HepG2 (cell line): ENCODE measurements at regions not wholly inside any gene's neighbourhood (a gene's known extent, or its start where the extent isn't known, plus 50 kb on each side); places are given as distances from the start of the nearest gene placed in this dataset.

Experiments
- ATAC-seq: fragments of 200-7000 bp; cut with Tn5 transposase; 3 replicates; pipeline ENCODE4 v1.9.1; 2020; ENCODE audit warnings: mild to moderate bottlenecking, moderate library complexity
- BruUV-seq: library from RNA; stranded (reverse); fragments of 400-500 nt; replicated peaks from 2 replicates; lab custom pipeline; 2021; lab: Mats Ljungman, UMichigan
- CTCF ChIA-PET: fragments of 300-600 bp; formaldehyde crosslinking; extraction: SDS; loops from one replicate; lab custom pipeline; 2021; ENCODE audit warnings: low total read pairs, inconsistent platforms, low intra/inter-chr PET ratio; lab: Yijun Ruan, JAX
- POLR2A ChIA-PET: fragments of 350-600 bp; sonication (Branson Sonifier 250); formaldehyde crosslinking; loops from one replicate; lab custom pipeline; 2020; ENCODE audit warnings: antibody characterized with exemption, inconsistent platforms; lab: Yijun Ruan, JAX
- DNase-seq: peaks from one replicate; pipeline ENCODE4 v3.0.0-alpha.2; 2015; ENCODE audit warnings: low spot score
- FAIRE-seq: peaks from 3 replicates; lab custom pipeline; 2011; peaks lifted over from hg19 to GRCh38; lab: Jason Lieb, UNC
- H2AFZ ChIP-seq: one replicate; pipeline ENCODE4 v1.6.1; 2011; ENCODE audit warnings: low read length, inconsistent platforms
- H3K27ac ChIP-seq: fragments of 300-600 bp; 3 replicates; pipeline ENCODE4 v1.8.0; 2011; ENCODE audit warnings: mixed run types, mild to moderate bottlenecking, mixed read lengths, low read length, inconsistent platforms; ENCODE audit not compliant: insufficient read depth; ENCODE audit errors: extremely low read length
- H3K27me3 ChIP-seq, 2 experiments: fragments of 200-600 bp in 1 of 2; 2 replicates in 1 of 2; 3 replicates in 1 of 2; pipeline versions ENCODE4 v1.6.0 to v1.8.0; 2011; ENCODE audit warnings: low read length in 2 of 2, mild to moderate bottlenecking in 2 of 2, moderate library complexity in 2 of 2, inconsistent platforms in 1 of 2; ENCODE audit not compliant: insufficient read depth in 2 of 2, control insufficient read depth in 1 of 2
- H3K36me3 ChIP-seq, 2 experiments: fragments of 200-600 bp in 1 of 2; replicated peaks in 1 of 2; 2 replicates in 1 of 2; 3 replicates in 1 of 2; pipeline versions ENCODE4 v1.5.1 to v1.8.0; 2011; ENCODE audit warnings: low read length in 2 of 2, inconsistent platforms in 1 of 2; ENCODE audit not compliant: insufficient read depth in 2 of 2, control insufficient read depth in 1 of 2
- H3K4me1 ChIP-seq: 2 replicates; pipeline ENCODE4 v1.5.1; 2012; ENCODE audit warnings: low read length, inconsistent platforms; ENCODE audit not compliant: insufficient read depth
- H3K4me2 ChIP-seq: 2 replicates; pipeline ENCODE4 v1.6.0; 2011; ENCODE audit warnings: low read depth, low read length, inconsistent platforms
- H3K4me3 ChIP-seq, 3 experiments: fragments of 200-600 bp in 1 of 3; sonication (generic), shearing (Covaris generic) in 1 of 3; replicated peaks in 1 of 3; 2 replicates each; pipeline ENCODE4 v1.5.1; 2011 to 2016; ENCODE audit warnings: low read length in 3 of 3, inconsistent platforms in 2 of 3, low read depth in 2 of 3, mild to moderate bottlenecking in 2 of 3, control low read depth in 1 of 3, mixed read lengths in 1 of 3; ENCODE audit not compliant: insufficient read depth in 1 of 3
- H3K79me2 ChIP-seq: one replicate; pipeline ENCODE4 v1.6.1; 2011; ENCODE audit warnings: low read length, inconsistent platforms; ENCODE audit not compliant: insufficient read depth
- H3K9ac ChIP-seq: 2 replicates; pipeline ENCODE4 v1.6.0; 2011; ENCODE audit warnings: mild to moderate bottlenecking, low read depth, low read length, inconsistent platforms; ENCODE audit not compliant: insufficient read depth
- H3K9me3 ChIP-seq: 2 replicates; pipeline ENCODE4 v1.5.1; 2012; ENCODE audit warnings: mild to moderate bottlenecking, low read length
- H4K20me1 ChIP-seq: 2 replicates; pipeline ENCODE4 v1.6.0; 2011; ENCODE audit warnings: inconsistent platforms, mild to moderate bottlenecking, low read length, moderate library complexity; ENCODE audit not compliant: insufficient read depth
- CHD2 ChIP-seq: IDR thresholded peaks from 2 replicates; pipeline ENCODE4 v1.6.1; 2011; ENCODE audit warnings: low read depth, low read length, improper control_type of control experiment
- FOXM1 ChIP-seq: sonication (generic); formaldehyde crosslinking; IDR thresholded peaks from 2 replicates; pipeline ENCODE4 v1.5.0; 2020; ENCODE audit warnings: missing genetic modification reagents
- HBP1 ChIP-seq: IDR thresholded peaks from 2 replicates; pipeline ENCODE4 v1.6.1; 2016; ENCODE audit warnings: low read depth, control low read depth
- IKZF4 ChIP-seq: sonication (generic); formaldehyde crosslinking; IDR thresholded peaks from 2 replicates; pipeline ENCODE4 v1.5.1; 2020; ENCODE audit warnings: borderline replicate concordance, mild to moderate bottlenecking, low read depth, missing genetic modification reagents; ENCODE audit errors: not compliant biosample characterization
- MATR3 ChIP-seq: sonication (generic); formaldehyde crosslinking; IDR thresholded peaks from 2 replicates; pipeline ENCODE4 v1.4.0; 2020; ENCODE audit warnings: missing genetic modification reagents
- PBX2 ChIP-seq: IDR thresholded peaks from 2 replicates; pipeline ENCODE4 v1.6.1; 2016; ENCODE audit warnings: control low read depth
- PLRG1 ChIP-seq: fragments of 450-650 bp; conservative IDR thresholded peaks from 2 replicates; pipeline ENCODE4 v1.6.1; 2016
- ZBTB39 ChIP-seq: sonication (generic); formaldehyde crosslinking; IDR thresholded peaks from 2 replicates; pipeline ENCODE4 v1.5.0; 2020; ENCODE audit warnings: missing genetic modification reagents
- ZFYVE20 ChIP-seq: sonication (generic); formaldehyde crosslinking; IDR thresholded peaks from 2 replicates; pipeline ENCODE4 v1.8.0; 2023; ENCODE audit warnings: low read depth, mild to moderate bottlenecking, moderate library complexity, missing genetic modification reagents, borderline replicate concordance
- ZNF205 ChIP-seq: IDR thresholded peaks from 2 replicates; pipeline ENCODE4 v1.6.1; 2018; ENCODE audit warnings: missing biosample characterization, missing genetic modification reagents
- ZNF230 ChIP-seq: sonication (generic); formaldehyde crosslinking; IDR thresholded peaks from 2 replicates; pipeline ENCODE4 v1.4.0; 2020; ENCODE audit warnings: mild to moderate bottlenecking, missing genetic modification reagents
- ZNF383 ChIP-seq: sonication (generic); formaldehyde crosslinking; IDR thresholded peaks from 2 replicates; pipeline ENCODE4 v1.4.0; 2020; ENCODE audit warnings: missing genetic modification reagents, mild to moderate bottlenecking, borderline replicate concordance
- ZNF550 ChIP-seq: sonication (generic); formaldehyde crosslinking; IDR thresholded peaks from 2 replicates; pipeline ENCODE4 v1.4.0; 2020; ENCODE audit warnings: mild to moderate bottlenecking, missing genetic modification reagents, borderline replicate concordance
- ZNF644 ChIP-seq: IDR thresholded peaks from 2 replicates; pipeline ENCODE4 v1.6.1; 2016; ENCODE audit warnings: low read depth
- ZNF720 ChIP-seq: sonication (generic); formaldehyde crosslinking; IDR thresholded peaks from 2 replicates; pipeline ENCODE4 v1.4.0; 2020; ENCODE audit warnings: missing genetic modification reagents
- ZNF776 ChIP-seq: sonication (generic); formaldehyde crosslinking; IDR thresholded peaks from 2 replicates; pipeline ENCODE4 v1.4.0; 2020; ENCODE audit warnings: mild to moderate bottlenecking, missing genetic modification reagents
- ZNF839 ChIP-seq: sonication (generic); formaldehyde crosslinking; IDR thresholded peaks from 2 replicates; pipeline ENCODE4 v1.4.0; 2020; ENCODE audit warnings: missing genetic modification reagents, mild to moderate bottlenecking, borderline replicate concordance
- WGBS: methylation state at CpG from one replicate; pipeline ENCODE4 v1.1.6; 2017; ENCODE audit warnings: low lambda C conversion rate; 5-methylcytosine and 5-hydroxymethylcytosine counted together
- in situ Hi-C: cut with HindIII; loops from 2 replicates; pipeline ENCODE4 v1.10.0; 2017; ENCODE audit warnings: low pct_unique_long_range_greater_than_20kb; ENCODE audit not compliant: extremely low pct_ligation_motif_present
- intact Hi-C: fragments of 100-400 bp; cut with micrococcal nuclease; formaldehyde crosslinking; loops from one replicate; pipeline ENCODE4 v1.10.0; 2022; ENCODE audit not compliant: unreplicated experiment
- TF ChIP-seq, protein P1 (sequence below): sonication (generic); formaldehyde crosslinking; IDR thresholded peaks from 2 replicates; pipeline ENCODE4 v1.8.1; 2023; ENCODE audit warnings: mild to moderate bottlenecking, missing genetic modification reagents, borderline replicate concordance
- TF ChIP-seq, protein P2 (sequence below): sonication (generic); formaldehyde crosslinking; IDR thresholded peaks from 2 replicates; pipeline ENCODE4 v1.4.0; 2020; ENCODE audit warnings: mild to moderate bottlenecking, missing genetic modification reagents
- TF ChIP-seq, protein P3 (sequence below): sonication (generic); formaldehyde crosslinking; IDR thresholded peaks from 2 replicates; pipeline ENCODE4 v1.5.1; 2020; ENCODE audit warnings: mild to moderate bottlenecking, moderate library complexity, missing genetic modification reagents

- TF ChIP-seq HBP1 (no peak), MATR3 (no peak), CHD2 (no peak), ZNF776 (CRISPR knock-in tag) (no peak), ZNF383 (CRISPR knock-in tag) (no peak), ZNF839 (CRISPR knock-in tag) (no peak), ZNF644 (no peak), PBX2 (CRISPR knock-in tag) (no peak)
- TF ChIP-seq, protein P1, sequence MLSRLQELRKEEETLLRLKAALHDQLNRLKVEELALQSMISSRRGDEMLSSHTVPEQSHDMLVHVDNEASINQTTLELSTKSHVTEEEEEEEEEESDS (CRISPR knock-in tag) = no peak
- TF ChIP-seq, protein P2, sequence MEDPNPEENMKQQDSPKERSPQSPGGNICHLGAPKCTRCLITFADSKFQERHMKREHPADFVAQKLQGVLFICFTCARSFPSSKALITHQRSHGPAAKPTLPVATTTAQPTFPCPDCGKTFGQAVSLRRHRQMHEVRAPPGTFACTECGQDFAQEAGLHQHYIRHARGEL (CRISPR knock-in tag) = no peak
- TF ChIP-seq, all 625 proteins: peak for 0
Measured at GRCh38 chrX:3526731-3527130, 180.3 kb upstream of the MXRA5 start (continued).

- H4K20me1 ChIP-seq = no peaks in the 10 kb centered on the region
- TF ChIP-seq PLRG1 (no peak), ZNF550 (CRISPR knock-in tag) (no peak), FOXM1 (no peak), IKZF4 (no peak), ZBTB39 (CRISPR knock-in tag) (no peak), ZNF230 (no peak), ZNF205 (no peak), ZNF720 (CRISPR knock-in tag) (no peak), ZFYVE20 (CRISPR knock-in tag) (no peak)
- TF ChIP-seq, protein P3, sequence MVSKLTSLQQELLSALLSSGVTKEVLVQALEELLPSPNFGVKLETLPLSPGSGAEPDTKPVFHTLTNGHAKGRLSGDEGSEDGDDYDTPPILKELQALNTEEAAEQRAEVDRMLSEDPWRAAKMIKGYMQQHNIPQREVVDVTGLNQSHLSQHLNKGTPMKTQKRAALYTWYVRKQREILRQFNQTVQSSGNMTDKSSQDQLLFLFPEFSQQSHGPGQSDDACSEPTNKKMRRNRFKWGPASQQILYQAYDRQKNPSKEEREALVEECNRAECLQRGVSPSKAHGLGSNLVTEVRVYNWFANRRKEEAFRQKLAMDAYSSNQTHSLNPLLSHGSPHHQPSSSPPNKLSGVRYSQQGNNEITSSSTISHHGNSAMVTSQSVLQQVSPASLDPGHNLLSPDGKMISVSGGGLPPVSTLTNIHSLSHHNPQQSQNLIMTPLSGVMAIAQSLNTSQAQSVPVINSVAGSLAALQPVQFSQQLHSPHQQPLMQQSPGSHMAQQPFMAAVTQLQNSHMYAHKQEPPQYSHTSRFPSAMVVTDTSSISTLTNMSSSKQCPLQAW (CRISPR knock-in tag) = no peak
Measured at GRCh38 chrX:3526071-3526470, 179.6 kb upstream of the MXRA5 start.

More at GRCh38 chrX:3526071-3526470, 179.6 kb upstream of the MXRA5 start:
- H3K4me2 ChIP-seq = no peak overlapping the region
- ChIA-PET CTCF (no interaction called here), POLR2A (no interaction called here)
- no peak for ATAC-seq
- no peak overlapping the region for H3K9ac ChIP-seq
- intact Hi-C loops = no loop called here
- WGBS = 2% methylated on average over 5 of the region's 5 CpGs
- no TSS peak for BruUV-seq
- FAIRE-seq = no peak
- no peaks in the 10 kb centered on the region for H3K36me3 ChIP-seq
- in situ Hi-C loops = no loop called here
- H3K4me1 ChIP-seq = no peaks in the 10 kb centered on the region
- H2AFZ ChIP-seq = no peak overlapping the region
- no peaks in the 10 kb centered on the region for H3K79me2 ChIP-seq
- no peaks in the 10 kb centered on the region for H3K9me3 ChIP-seq
- H3K4me3 ChIP-seq = no peak overlapping the region
- H3K27me3 ChIP-seq = no peaks in the 10 kb centered on the region
- no peak for DNase-seq
- no peak overlapping the region for H3K27ac ChIP-seq
